ENCODE measurements at regions not wholly inside any gene's neighbourhood (a gene's known extent, or its start where the extent isn't known, plus 50 kb on each side); places are given as distances from the start of the nearest gene placed in this dataset.
A peak's percentile ranks its signal among the peaks of the same experiment; 100 is the strongest.

DNA sequence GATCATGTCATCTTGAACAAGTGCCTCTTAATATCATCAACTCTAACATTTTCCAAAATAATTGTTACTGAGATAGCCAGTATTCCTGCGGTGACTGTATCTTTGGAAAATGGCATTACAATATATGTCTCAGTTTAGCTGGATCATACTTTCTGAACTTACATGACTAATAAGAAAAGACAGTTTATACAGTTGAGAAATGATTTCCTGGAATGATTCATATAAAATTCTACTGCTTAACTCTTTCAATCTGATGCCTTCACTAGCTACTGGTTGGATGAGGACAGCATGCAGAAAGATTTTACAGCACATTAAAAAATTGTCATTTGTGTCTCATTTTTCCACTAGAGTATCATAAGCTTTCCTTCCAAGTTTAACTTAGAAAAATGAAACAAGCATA, 302.1 kb downstream of the PCDH17 start (continued):
- TF ChIP-seq MED8 (CRISPR knock-in tag; IDR thresholded peaks at IDR 0.05; ENCODE audit: insufficient replicate concordance) (no peak), FOXK2 (IDR thresholded peaks at IDR 0.05) (no peak), ZNF567 (CRISPR knock-in tag; IDR thresholded peaks at IDR 0.05; ENCODE audit: borderline replicate concordance) (no peak), SIX4 (CRISPR knock-in tag; IDR thresholded peaks at IDR 0.05) (no peak), MTA3 (CRISPR knock-in tag; IDR thresholded peaks at IDR 0.05) (no peak), ZFP36L2 (CRISPR knock-in tag; IDR thresholded peaks at IDR 0.05) (no peak)

DNA sequence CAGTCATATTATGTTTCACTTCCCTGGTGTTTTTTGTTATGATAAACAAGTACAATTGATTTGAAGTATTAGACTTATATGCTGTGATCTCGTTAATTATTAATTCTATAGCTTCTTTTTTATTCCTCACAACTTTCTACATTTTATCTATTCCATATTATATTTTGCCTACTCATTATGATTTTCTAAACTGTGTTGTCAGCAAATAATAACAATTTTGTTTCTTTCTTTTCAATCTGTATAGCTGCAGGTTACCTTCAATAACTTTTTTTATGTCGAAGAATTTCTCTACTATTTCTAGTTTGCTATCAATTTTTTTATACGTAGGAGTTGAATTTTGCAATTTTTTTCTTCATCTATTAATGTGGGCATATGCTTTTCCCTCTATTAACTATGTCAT, 304.4 kb downstream of the PCDH17 start:
- WGBS (ENCODE audit: low lambda C conversion rate) = 9% methylated on average over 3 of the region's 3 CpGs

More for the DNA sequence above, 304.4 kb downstream of the PCDH17 start:
- H3K4me3 ChIP-seq (replicated peaks in 1 of 3; ENCODE audit: insufficient read depth in 1 of 3, low read depth in 2 of 3, low read length in 3 of 3) = no peak overlapping the region
- intact Hi-C loops (cut with micrococcal nuclease; ENCODE audit: unreplicated experiment) (no loop called here), in situ Hi-C loops (cut with HindIII; ENCODE audit: extremely low pct_ligation_motif_present, low pct_unique_long_range_greater_than_20kb) (no loop called here)
- CTCF ChIA-PET (ENCODE audit: low intra/inter-chr PET ratio, low total read pairs) = no interaction called here
- H3K79me2 ChIP-seq (ENCODE audit: insufficient read depth, low read length) = no peaks in the 10 kb centered on the region
- H2AFZ ChIP-seq (ENCODE audit: low read length) = no peak overlapping the region
- DNase-seq (ENCODE audit: low spot score) (no peak), FAIRE-seq (no peak), ATAC-seq (no peak)
- TF ChIP-seq MAFF (IDR thresholded peaks at IDR 0.05; ENCODE audit: low read depth, low read length) (peak; percentile 80; the same call in 1 of the 2 replicates), MAFK (conservative IDR thresholded peaks at IDR 0.05 in 1 of 2, IDR thresholded peaks at IDR 0.05 in 1 of 2; ENCODE audit: low read length in 2 of 2) (peak; percentile 60 to 87)
- TF ChIP-seq, protein P1, sequence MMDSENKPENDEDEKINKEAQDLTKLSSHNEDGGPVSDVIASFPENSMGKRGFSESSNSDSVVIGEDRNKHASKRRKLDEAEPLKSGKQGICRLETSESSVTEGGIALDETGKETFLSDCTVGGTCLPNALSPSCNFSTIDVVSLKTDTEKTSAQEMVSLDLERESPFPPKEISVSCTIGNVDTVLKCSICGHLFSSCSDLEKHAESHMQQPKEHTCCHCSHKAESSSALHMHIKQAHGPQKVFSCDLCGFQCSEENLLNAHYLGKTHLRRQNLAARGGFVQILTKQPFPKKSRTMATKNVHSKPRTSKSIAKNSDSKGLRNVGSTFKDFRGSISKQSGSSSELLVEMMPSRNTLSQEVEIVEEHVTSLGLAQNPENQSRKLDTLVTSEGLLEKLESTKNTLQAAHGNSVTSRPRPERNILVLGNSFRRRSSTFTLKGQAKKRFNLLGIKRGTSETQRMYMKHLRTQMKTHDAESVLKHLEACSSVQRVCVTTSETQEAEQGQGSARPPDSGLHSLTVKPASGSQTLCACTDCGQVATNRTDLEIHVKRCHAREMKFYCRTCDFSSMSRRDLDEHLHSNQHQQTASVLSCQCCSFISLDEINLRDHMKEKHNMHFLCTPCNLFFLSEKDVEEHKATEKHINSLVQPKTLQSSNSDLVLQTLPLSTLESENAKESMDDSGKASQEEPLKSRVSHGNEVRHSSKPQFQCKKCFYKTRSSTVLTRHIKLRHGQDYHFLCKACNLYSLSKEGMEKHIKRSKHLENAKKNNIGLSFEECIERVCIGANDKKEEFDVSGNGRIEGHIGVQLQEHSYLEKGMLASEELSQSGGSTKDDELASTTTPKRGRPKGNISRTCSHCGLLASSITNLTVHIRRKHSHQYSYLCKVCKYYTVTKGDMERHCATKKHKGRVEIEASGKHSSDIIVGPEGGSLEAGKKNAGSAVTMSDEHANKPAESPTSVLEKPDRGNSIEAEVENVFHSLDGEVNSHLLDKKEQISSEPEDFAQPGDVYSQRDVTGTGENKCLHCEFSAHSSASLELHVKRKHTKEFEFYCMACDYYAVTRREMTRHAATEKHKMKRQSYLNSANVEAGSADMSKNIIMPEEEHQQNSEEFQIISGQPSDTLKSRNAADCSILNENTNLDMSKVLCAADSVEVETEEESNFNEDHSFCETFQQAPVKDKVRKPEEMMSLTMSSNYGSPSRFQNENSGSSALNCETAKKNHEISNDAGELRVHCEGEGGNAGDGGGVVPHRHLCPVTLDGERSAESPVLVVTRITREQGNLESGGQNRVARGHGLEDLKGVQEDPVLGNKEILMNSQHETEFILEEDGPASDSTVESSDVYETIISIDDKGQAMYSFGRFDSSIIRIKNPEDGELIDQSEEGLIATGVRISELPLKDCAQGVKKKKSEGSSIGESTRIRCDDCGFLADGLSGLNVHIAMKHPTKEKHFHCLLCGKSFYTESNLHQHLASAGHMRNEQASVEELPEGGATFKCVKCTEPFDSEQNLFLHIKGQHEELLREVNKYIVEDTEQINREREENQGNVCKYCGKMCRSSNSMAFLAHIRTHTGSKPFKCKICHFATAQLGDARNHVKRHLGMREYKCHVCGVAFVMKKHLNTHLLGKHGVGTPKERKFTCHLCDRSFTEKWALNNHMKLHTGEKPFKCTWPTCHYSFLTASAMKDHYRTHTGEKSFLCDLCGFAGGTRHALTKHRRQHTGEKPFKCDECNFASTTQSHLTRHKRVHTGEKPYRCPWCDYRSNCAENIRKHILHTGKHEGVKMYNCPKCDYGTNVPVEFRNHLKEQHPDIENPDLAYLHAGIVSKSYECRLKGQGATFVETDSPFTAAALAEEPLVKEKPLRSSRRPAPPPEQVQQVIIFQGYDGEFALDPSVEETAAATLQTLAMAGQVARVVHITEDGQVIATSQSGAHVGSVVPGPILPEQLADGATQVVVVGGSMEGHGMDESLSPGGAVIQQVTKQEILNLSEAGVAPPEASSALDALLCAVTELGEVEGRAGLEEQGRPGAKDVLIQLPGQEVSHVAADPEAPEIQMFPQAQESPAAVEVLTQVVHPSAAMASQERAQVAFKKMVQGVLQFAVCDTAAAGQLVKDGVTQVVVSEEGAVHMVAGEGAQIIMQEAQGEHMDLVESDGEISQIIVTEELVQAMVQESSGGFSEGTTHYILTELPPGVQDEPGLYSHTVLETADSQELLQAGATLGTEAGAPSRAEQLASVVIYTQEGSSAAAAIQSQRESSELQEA (CRISPR knock-in tag; IDR thresholded peaks at IDR 0.05; ENCODE audit: not compliant biosample characterization) = no peak
- no TSS peak for BruUV-seq (replicated peaks)
- no peak overlapping the region for H3K4me2 ChIP-seq (ENCODE audit: low read depth, low read length)
- no peaks in the 10 kb centered on the region for H4K20me1 ChIP-seq (ENCODE audit: insufficient read depth, low read length)
- H3K4me1 ChIP-seq (ENCODE audit: insufficient read depth, low read length) = no peaks in the 10 kb centered on the region
- H3K36me3 ChIP-seq (replicated peaks in 1 of 2; ENCODE audit: control insufficient read depth in 1 of 2, insufficient read depth in 2 of 2, low read length in 2 of 2) = no peaks in the 10 kb centered on the region
- POLR2A ChIA-PET = no interaction called here
- H3K9me3 ChIP-seq (ENCODE audit: low read length) = peaks cover 87% of the 10 kb centered on the region
- H3K27me3 ChIP-seq (ENCODE audit: control insufficient read depth in 1 of 2, insufficient read depth in 2 of 2, low read length in 2 of 2) = no peaks in the 10 kb centered on the region
- H3K9ac ChIP-seq (ENCODE audit: insufficient read depth, low read depth, low read length) = no peak overlapping the region
- no peak overlapping the region for H3K27ac ChIP-seq (ENCODE audit: extremely low read length, insufficient read depth, low read length)

All from HepG2 (cell line).